ENCODE measurements at regions not wholly inside any gene's neighbourhood (a gene's known extent, or its start where the extent isn't known, plus 50 kb on each side); places are given as distances from the start of the nearest gene placed in this dataset.

DNA sequence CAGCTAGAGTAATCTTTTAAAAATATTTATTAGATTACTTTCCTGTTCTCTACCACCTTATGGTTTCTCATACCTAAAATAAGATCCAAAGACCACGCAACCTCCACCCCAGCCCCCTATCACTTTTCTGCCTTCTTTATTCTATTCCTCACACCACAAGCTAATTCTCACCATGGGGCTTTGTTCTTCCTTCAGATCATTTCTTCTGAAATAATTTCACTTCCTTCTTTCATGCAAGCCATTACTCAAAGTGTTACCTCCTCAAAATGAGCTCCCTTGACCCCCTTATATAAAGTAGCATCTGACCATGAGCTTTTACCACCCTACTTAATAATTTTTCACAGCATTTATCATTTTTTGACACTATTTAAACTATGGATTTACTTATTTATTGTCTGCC lies 233.2 kb upstream of the TMCO5A start:
- no peaks in the 10 kb centered on the region for H3K9me3 ChIP-seq
- no peaks in the 10 kb centered on the region for H3K4me1 ChIP-seq
- no peaks in the 10 kb centered on the region for H3K36me3 ChIP-seq
- no peaks in the 10 kb centered on the region for H3K27me3 ChIP-seq
- no peak for TF ChIP-seq Cebpa-rat (IDR thresholded peaks at IDR 0.05)
- no peak overlapping the region for H3K9ac ChIP-seq
- H3K4me2 ChIP-seq, result no peak overlapping the region
- H3K27ac ChIP-seq, result no peak overlapping the region
- no peak overlapping the region for H3K4me3 ChIP-seq
- H4K20me1 ChIP-seq, result no peaks in the 10 kb centered on the region

DNA sequence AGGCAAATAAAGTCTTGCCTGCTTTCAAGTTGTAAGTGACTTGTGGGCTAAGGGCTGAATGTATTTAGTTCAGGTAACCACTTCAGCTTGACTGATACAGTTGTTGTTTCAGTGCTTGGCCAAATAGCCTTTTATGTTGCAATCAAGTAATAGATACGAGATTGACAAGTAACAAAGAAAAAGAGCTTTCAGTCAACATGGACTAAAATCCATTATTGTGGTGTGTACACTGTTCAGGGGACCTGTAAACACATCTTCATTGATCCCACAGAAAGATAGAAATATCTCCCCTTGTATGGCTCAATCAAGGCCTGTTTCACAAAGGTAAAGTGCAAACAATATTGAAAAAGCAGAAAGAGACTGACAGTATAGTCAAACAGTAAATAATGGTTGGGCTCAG lies 224.8 kb upstream of the TMCO5A start:
- H3K9me3 ChIP-seq, result peaks cover 13% of the 10 kb centered on the region
- no peak overlapping the region for H3K4me3 ChIP-seq
- no peaks in the 10 kb centered on the region for H3K4me1 ChIP-seq

DNA sequence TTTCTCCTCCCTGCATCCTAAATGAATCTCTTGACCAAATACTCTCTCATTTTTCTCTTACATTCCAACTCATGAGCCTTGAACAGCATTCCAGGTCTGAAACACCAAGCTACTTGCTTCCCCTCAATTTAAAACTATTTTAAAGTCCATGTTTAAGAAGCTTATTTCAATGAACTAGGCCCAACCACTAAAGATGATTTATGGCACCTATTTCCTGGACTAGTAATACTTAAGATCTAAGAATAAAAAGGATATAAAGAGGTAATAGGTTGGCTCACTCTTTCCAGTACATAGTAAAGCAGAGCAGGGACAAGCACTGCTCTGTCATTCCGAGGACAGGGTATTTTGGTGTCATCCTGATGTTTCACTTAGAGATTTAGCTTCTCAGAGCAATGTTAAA lies 219.3 kb upstream of the TMCO5A start:
- no peaks in the 10 kb centered on the region for H3K4me1 ChIP-seq
- no peaks in the 10 kb centered on the region for H4K20me1 ChIP-seq
- peaks cover 13% of the 10 kb centered on the region for H3K9me3 ChIP-seq
- H3K9ac ChIP-seq, result no peak overlapping the region
- TF ChIP-seq Cebpa-rat (IDR thresholded peaks at IDR 0.05), result no peak
- H3K36me3 ChIP-seq, result no peaks in the 10 kb centered on the region
- H3K27me3 ChIP-seq, result no peaks in the 10 kb centered on the region
- no peak overlapping the region for H3K4me3 ChIP-seq
- H3K4me2 ChIP-seq, result no peak overlapping the region
- H3K27ac ChIP-seq, result no peak overlapping the region

More for the DNA sequence above, 224.8 kb upstream of the TMCO5A start:
- Histone ChIP-seq H3K36me3 (no peaks in the 10 kb centered on the region), H3K9ac (no peak overlapping the region), H3K27ac (no peak overlapping the region), H4K20me1 (no peaks in the 10 kb centered on the region), H3K27me3 (no peaks in the 10 kb centered on the region), H3K4me2 (no peak overlapping the region)
- no peak for TF ChIP-seq Cebpa-rat (IDR thresholded peaks at IDR 0.05)

DNA sequence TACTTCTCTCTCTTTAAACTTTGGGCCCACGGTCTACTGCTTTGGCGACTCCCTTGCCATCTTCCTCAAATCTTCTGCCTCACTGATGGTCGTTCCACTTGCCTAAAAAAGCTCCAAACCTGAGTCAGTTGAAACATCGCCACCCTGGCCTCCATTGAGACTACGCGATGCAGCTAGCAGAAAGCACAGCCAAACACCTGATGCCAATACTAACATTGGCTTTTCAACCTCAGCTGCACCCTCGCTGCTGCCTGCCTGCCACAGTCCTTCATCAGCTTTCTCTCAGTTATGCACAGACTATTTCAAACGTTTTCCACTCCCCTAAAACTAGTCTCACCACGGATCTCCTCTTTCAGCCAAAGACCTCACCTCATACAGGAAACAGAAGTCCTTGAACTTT lies 214.2 kb upstream of the TMCO5A start:
- Histone ChIP-seq H3K4me3 (no peak overlapping the region), H3K4me2 (no peak overlapping the region), H3K27me3 (no peaks in the 10 kb centered on the region), H3K36me3 (no peaks in the 10 kb centered on the region), H3K4me1 (no peaks in the 10 kb centered on the region), H3K9ac (no peak overlapping the region), H4K20me1 (no peaks in the 10 kb centered on the region), H3K9me3 (no peaks in the 10 kb centered on the region), H3K27ac (no peak overlapping the region)
- TF ChIP-seq Cebpa-rat (IDR thresholded peaks at IDR 0.05), result no peak

DNA sequence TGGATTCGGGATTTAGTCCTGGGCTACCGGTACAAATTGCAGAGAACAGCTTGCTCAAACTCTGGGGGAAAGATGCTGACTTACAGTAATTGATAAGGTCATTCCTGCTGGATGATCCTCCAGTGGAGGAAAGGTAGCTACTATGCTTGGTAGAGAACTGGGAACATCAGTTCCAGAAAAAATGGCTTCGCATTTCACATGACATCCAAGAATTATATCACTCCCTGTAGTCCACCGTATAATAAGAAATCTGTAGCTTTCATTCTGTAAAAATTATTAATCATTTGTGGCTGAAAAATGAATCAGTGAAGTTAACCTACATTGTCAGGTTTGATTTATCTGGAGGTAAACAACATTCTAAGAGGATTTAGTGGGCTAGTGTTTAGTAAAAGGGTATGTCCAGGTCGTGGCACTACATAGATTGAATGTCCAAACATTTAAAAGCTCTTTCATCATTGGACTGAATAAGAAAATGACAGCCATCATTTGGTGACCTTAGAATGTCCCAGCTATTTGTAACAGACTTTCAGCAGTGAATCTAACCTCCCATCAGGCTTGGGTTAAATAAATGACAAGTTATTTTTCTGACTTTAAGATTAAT lies 203.2 kb upstream of the TMCO5A start:
- no peaks in the 10 kb centered on the region for H3K9me3 ChIP-seq

DNA sequence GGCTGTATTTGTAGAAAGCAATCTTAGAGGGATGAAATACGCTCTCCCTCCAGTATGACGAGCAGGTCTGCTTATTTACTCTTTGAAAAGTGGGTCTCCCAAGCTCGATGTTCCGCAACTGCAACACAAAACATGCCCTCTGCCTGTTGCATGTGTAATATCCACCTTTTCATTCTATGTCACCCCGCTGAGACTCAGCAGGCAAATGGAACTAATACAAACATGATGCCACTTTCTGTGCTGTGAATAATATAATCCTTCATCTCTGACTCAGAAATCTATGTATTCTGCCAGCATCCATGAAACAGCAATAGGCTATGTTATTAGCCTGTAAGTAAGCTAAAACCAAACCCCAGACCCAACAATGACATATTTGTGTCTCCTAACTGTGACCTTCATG lies 200.8 kb upstream of the TMCO5A start:
- Histone ChIP-seq H4K20me1 (no peaks in the 10 kb centered on the region), H3K36me3 (no peaks in the 10 kb centered on the region), H3K9ac (no peak overlapping the region), H3K4me2 (no peak overlapping the region), H3K9me3 (no peaks in the 10 kb centered on the region), H3K4me3 (no peak overlapping the region), H3K27me3 (no peaks in the 10 kb centered on the region), H3K27ac (no peak overlapping the region), H3K4me1 (no peaks in the 10 kb centered on the region)
- TF ChIP-seq Cebpa-rat (IDR thresholded peaks at IDR 0.05), result no peak

More for the DNA sequence above, 203.2 kb upstream of the TMCO5A start:
- Histone ChIP-seq H3K9ac (no peak overlapping the region), H3K27ac (no peak overlapping the region), H3K4me1 (no peaks in the 10 kb centered on the region), H3K27me3 (no peaks in the 10 kb centered on the region), H4K20me1 (no peaks in the 10 kb centered on the region), H3K4me3 (no peak overlapping the region), H3K36me3 (no peaks in the 10 kb centered on the region), H3K4me2 (no peak overlapping the region)
- no peak for TF ChIP-seq Cebpa-rat (IDR thresholded peaks at IDR 0.05)

DNA sequence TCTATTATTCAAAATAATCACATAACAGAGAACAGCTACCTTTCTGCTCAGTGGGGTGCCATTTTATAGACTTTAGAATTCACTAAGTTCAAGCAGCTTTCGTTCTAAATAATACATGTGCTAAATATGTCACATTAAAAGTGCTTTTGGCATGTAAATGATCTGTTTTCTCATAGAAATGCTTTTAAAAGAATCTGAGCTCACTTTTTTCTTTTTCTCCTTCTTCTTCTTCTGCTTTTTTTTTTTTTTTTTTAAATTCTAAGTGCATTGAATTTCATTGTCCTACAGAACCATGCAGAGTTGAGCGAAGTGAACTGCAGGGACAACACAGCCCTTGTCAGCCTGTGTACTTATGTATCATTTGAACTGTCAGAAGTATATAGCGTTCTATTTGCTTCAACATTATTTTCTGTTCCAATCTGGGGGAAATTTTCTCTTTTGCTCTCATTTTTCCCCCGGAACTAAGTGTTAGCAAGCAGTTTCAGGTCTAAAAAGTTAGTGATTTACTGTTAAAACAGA lies 193.8 kb upstream of the TMCO5A start:
- H3K36me3 ChIP-seq, result no peaks in the 10 kb centered on the region
- no peaks in the 10 kb centered on the region for H3K9me3 ChIP-seq
- no peak overlapping the region for H3K4me2 ChIP-seq
- no peaks in the 10 kb centered on the region for H3K27me3 ChIP-seq
- no peaks in the 10 kb centered on the region for H4K20me1 ChIP-seq
- H3K4me3 ChIP-seq, result no peak overlapping the region
- H3K9ac ChIP-seq, result no peak overlapping the region
- no peaks in the 10 kb centered on the region for H3K4me1 ChIP-seq
- TF ChIP-seq Cebpa-rat (IDR thresholded peaks at IDR 0.05), result no peak
- no peak overlapping the region for H3K27ac ChIP-seq

DNA sequence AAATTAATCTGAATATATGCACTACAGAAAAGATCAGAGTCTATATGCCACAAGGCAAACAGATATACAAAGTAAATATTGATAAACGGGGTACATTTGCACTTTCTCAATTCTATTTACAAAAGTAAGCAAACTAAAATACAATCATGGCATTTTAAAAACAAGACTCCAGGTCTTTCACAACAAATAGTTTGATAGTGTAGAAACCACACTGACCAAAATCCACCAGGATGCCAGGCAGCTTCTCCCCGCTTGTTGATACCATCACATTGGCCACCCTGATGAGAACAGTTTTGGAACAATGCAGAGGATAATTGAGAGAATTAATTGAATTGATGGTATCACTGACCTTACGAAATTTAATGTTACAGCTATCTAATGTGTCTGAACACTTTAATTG lies 190.6 kb upstream of the TMCO5A start:
- no peak for TF ChIP-seq Cebpa-rat (IDR thresholded peaks at IDR 0.05)
- H3K9ac ChIP-seq, result no peak overlapping the region
- no peaks in the 10 kb centered on the region for H3K9me3 ChIP-seq
- H3K27me3 ChIP-seq, result no peaks in the 10 kb centered on the region
- no peak overlapping the region for H3K4me3 ChIP-seq
- H3K4me1 ChIP-seq, result no peaks in the 10 kb centered on the region
- no peaks in the 10 kb centered on the region for H3K36me3 ChIP-seq
- no peak overlapping the region for H3K27ac ChIP-seq
- H3K4me2 ChIP-seq, result no peak overlapping the region
- H4K20me1 ChIP-seq, result no peaks in the 10 kb centered on the region

DNA sequence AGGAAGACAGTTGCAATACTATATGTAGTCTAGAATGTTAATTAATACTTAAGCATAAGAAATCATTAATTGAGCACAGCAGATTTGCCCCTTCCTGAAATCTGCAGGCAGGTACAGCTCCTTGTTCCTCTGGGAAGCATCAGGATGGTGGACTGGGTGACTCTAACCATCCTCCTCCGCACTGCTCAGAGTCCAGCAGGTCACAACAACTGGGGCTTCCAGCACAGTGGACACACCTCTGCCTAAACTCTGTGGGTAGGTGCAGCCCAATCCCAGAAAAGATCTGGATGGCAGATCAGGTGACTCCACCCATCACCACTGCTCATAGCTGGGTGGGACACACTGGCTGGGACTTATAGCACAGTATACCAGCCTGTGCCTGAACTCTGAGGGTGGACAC lies 189.9 kb upstream of the TMCO5A start:
- no peak overlapping the region for H3K27ac ChIP-seq
- H3K36me3 ChIP-seq, result no peaks in the 10 kb centered on the region
- H3K4me2 ChIP-seq, result no peak overlapping the region
- no peak for TF ChIP-seq Cebpa-rat (IDR thresholded peaks at IDR 0.05)
- no peaks in the 10 kb centered on the region for H4K20me1 ChIP-seq
- H3K9me3 ChIP-seq, result peaks cover 4% of the 10 kb centered on the region; the same call in 1 of the 2 replicates
- no peaks in the 10 kb centered on the region for H3K27me3 ChIP-seq
- H3K4me1 ChIP-seq, result no peaks in the 10 kb centered on the region
- H3K4me3 ChIP-seq, result no peak overlapping the region
- no peak overlapping the region for H3K9ac ChIP-seq

DNA sequence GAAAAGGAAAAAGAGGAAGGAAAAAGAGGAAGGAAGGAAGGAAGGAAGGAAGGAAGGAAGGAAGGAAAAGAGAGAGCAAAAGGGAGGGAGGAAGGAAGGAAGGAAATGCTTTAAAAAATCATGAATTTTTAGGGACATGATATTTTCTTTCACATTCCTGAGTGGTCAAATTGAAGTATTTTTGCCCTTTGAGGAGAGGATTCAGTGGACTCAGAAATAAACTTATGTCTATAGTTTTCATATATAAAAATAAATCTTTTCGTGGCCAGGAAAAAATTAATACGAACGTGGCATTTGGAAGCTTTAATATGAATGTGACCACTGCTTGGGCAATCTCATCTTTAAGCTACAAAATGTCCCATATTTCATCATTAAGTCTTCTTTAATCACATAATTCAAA lies 183.0 kb upstream of the TMCO5A start:
- TF ChIP-seq Cebpa-rat (IDR thresholded peaks at IDR 0.05), result no peak
- no peak overlapping the region for H3K9ac ChIP-seq

DNA sequence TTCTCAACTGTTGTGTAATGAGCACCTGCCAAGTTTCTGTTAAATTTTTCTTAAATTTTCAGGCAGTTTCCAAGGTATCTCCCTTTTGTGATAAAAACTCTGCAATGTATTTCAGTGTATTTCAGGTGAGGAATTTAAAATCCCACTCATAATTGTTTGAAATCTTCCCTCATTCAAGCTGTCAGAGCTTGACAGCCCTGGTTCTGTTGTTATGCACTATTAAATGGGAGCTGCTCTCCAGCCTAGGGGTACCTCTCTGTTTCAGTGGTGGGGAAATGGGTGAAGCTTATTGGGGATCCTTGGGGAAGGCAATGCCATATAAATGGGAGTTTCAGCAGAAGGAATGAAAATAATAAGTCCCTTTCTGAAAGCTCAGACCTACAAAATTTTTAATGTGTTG lies 178.0 kb upstream of the TMCO5A start:
- Histone ChIP-seq H3K36me3 (no peaks in the 10 kb centered on the region), H3K4me1 (0 out of 2 replicates have a peak, but pooled peaks cover 6% of the 10 kb centered on the region), H3K4me3 (no peak overlapping the region), H3K27ac (no peak overlapping the region), H3K27me3 (no peaks in the 10 kb centered on the region), H3K9me3 (no peaks in the 10 kb centered on the region), H3K4me2 (no peak overlapping the region), H4K20me1 (no peaks in the 10 kb centered on the region), H3K9ac (no peak overlapping the region)
- TF ChIP-seq Cebpa-rat (IDR thresholded peaks at IDR 0.05), result no peak

More for the DNA sequence above, 183.0 kb upstream of the TMCO5A start:
- Histone ChIP-seq H3K27me3 (no peaks in the 10 kb centered on the region), H4K20me1 (no peaks in the 10 kb centered on the region), H3K9me3 (peaks cover 7% of the 10 kb centered on the region; the same call in 1 of the 2 replicates), H3K36me3 (no peaks in the 10 kb centered on the region), H3K4me1 (no peaks in the 10 kb centered on the region), H3K4me3 (no peak overlapping the region), H3K27ac (no peak overlapping the region), H3K4me2 (no peak overlapping the region)
